ENCODE measurements at regions not wholly inside any gene's neighbourhood (a gene's known extent, or its start where the extent isn't known, plus 50 kb on each side); places are given as distances from the start of the nearest gene placed in this dataset.

DNA sequence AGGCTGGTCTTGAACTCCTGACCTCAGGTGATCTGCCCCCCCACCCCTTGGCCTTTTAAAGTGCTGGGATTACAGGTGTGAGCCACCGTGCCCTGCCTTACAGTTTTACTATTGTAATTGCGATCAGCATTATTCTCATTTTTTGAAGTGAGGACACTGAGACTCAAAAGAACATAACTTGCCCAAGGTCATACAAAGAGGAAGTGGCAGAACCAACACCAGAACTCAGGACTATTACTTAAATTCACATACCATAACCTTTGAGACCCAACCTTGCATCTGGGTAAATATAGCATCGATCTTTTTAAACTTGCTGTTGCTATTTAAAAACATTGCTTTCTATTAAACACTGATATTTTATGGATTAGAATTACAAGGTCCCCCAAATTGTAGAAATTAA, 54.2 kb downstream of the FOXI1 start:
- in situ Hi-C loops (cut with HindIII; ENCODE audit: extremely low pct_ligation_motif_present, low pct_unique_long_range_greater_than_20kb) (no loop called here), intact Hi-C loops (cut with micrococcal nuclease; ENCODE audit: unreplicated experiment) (no loop called here)
- CTCF ChIA-PET (ENCODE audit: low intra/inter-chr PET ratio, low total read pairs), result no interaction called here
- Histone ChIP-seq H3K36me3 (replicated peaks in 1 of 2; ENCODE audit: control insufficient read depth in 1 of 2, insufficient read depth in 2 of 2, low read length in 2 of 2) (no peaks in the 10 kb centered on the region), H3K79me2 (ENCODE audit: insufficient read depth, low read length) (no peaks in the 10 kb centered on the region), H3K4me3 (replicated peaks in 1 of 3; ENCODE audit: insufficient read depth in 1 of 3, low read depth in 2 of 3, low read length in 3 of 3) (no peak overlapping the region), H4K20me1 (ENCODE audit: insufficient read depth, low read length) (no peaks in the 10 kb centered on the region), H3K27ac (ENCODE audit: extremely low read length, insufficient read depth, low read length) (no peak overlapping the region), H3K9me3 (ENCODE audit: low read length) (no peaks in the 10 kb centered on the region), H3K4me2 (ENCODE audit: low read depth, low read length) (no peak overlapping the region), H3K4me1 (ENCODE audit: insufficient read depth, low read length) (no peaks in the 10 kb centered on the region), H2AFZ (ENCODE audit: low read length) (no peak overlapping the region), H3K9ac (ENCODE audit: insufficient read depth, low read depth, low read length) (no peak overlapping the region), H3K27me3 (ENCODE audit: control insufficient read depth in 1 of 2, insufficient read depth in 2 of 2, low read length in 2 of 2) (no peaks in the 10 kb centered on the region)
- ATAC-seq (no peak), FAIRE-seq (no peak), DNase-seq (ENCODE audit: low spot score) (no peak)
- BruUV-seq (replicated peaks), result no TSS peak
- WGBS (ENCODE audit: low lambda C conversion rate), result 31% methylated on average over 3 of the region's 3 CpGs
- POLR2A ChIA-PET, result no interaction called here
- TF ChIP-seq ZNF773 (CRISPR knock-in tag; IDR thresholded peaks at IDR 0.05; ENCODE audit: borderline replicate concordance), result no peak
- no peak for TF ChIP-seq HOXD1 (CRISPR knock-in tag; IDR thresholded peaks at IDR 0.05)
- no peak for TF ChIP-seq FOXC1 (CRISPR knock-in tag; IDR thresholded peaks at IDR 0.05; ENCODE audit: borderline replicate concordance)
- TF ChIP-seq, protein P1, sequence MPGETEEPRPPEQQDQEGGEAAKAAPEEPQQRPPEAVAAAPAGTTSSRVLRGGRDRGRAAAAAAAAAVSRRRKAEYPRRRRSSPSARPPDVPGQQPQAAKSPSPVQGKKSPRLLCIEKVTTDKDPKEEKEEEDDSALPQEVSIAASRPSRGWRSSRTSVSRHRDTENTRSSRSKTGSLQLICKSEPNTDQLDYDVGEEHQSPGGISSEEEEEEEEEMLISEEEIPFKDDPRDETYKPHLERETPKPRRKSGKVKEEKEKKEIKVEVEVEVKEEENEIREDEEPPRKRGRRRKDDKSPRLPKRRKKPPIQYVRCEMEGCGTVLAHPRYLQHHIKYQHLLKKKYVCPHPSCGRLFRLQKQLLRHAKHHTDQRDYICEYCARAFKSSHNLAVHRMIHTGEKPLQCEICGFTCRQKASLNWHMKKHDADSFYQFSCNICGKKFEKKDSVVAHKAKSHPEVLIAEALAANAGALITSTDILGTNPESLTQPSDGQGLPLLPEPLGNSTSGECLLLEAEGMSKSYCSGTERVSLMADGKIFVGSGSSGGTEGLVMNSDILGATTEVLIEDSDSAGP (CRISPR knock-in tag; IDR thresholded peaks at IDR 0.05; ENCODE audit: borderline replicate concordance), result no peak
- TF ChIP-seq ZEB1 (IDR thresholded peaks at IDR 0.05; ENCODE audit: insufficient replicate concordance, low read depth), result no peak
- TF ChIP-seq TCF12 (IDR thresholded peaks at IDR 0.05), result no peak
- TF ChIP-seq TCF12 (CRISPR knock-in tag; IDR thresholded peaks at IDR 0.05), result no peak
- TF ChIP-seq, protein P2, sequence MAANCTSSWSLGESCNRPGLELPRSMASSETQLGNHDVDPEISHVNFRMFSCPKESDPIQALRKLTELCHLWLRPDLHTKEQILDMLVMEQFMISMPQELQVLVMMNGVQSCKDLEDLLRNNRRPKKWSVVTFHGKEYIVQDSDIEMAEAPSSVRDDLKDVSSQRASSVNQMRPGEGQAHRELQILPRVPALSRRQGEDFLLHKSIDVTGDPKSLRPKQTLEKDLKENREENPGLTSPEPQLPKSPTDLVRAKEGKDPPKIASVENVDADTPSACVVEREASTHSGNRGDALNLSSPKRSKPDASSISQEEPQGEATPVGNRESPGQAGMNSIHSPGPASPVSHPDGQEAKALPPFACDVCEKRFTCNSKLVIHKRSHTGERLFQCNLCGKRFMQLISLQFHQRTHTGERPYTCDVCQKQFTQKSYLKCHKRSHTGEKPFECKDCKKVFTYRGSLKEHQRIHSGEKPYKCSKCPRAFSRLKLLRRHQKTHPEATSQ (CRISPR knock-in tag; IDR thresholded peaks at IDR 0.05; ENCODE audit: borderline replicate concordance), result no peak
- TF ChIP-seq, protein P3, sequence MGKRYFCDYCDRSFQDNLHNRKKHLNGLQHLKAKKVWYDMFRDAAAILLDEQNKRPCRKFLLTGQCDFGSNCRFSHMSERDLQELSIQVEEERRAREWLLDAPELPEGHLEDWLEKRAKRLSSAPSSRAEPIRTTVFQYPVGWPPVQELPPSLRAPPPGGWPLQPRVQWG (CRISPR knock-in tag; IDR thresholded peaks at IDR 0.05; ENCODE audit: borderline replicate concordance, low read depth), result no peak
- TF ChIP-seq NCOR1 (IDR thresholded peaks at IDR 0.05; ENCODE audit: borderline replicate concordance, low read length), result no peak
- TF ChIP-seq, protein P4, sequence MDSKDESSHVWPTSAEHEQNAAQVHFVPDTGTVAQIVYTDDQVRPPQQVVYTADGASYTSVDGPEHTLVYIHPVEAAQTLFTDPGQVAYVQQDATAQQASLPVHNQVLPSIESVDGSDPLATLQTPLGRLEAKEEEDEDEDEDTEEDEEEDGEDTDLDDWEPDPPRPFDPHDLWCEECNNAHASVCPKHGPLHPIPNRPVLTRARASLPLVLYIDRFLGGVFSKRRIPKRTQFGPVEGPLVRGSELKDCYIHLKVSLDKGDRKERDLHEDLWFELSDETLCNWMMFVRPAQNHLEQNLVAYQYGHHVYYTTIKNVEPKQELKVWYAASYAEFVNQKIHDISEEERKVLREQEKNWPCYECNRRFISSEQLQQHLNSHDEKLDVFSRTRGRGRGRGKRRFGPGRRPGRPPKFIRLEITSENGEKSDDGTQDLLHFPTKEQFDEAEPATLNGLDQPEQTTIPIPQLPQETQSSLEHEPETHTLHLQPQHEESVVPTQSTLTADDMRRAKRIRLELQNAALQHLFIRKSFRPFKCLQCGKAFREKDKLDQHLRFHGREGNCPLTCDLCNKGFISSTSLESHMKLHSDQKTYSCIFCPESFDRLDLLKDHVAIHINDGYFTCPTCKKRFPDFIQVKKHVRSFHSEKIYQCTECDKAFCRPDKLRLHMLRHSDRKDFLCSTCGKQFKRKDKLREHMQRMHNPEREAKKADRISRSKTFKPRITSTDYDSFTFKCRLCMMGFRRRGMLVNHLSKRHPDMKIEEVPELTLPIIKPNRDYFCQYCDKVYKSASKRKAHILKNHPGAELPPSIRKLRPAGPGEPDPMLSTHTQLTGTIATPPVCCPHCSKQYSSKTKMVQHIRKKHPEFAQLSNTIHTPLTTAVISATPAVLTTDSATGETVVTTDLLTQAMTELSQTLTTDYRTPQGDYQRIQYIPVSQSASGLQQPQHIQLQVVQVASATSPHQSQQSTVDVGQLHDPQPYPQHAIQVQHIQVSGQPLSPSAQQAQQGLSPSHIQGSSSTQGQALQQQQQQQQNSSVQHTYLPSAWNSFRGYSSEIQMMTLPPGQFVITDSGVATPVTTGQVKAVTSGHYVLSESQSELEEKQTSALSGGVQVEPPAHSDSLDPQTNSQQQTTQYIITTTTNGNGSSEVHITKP (CRISPR knock-in tag; IDR thresholded peaks at IDR 0.05; ENCODE audit: low read depth), result no peak
- TF ChIP-seq, protein P5, sequence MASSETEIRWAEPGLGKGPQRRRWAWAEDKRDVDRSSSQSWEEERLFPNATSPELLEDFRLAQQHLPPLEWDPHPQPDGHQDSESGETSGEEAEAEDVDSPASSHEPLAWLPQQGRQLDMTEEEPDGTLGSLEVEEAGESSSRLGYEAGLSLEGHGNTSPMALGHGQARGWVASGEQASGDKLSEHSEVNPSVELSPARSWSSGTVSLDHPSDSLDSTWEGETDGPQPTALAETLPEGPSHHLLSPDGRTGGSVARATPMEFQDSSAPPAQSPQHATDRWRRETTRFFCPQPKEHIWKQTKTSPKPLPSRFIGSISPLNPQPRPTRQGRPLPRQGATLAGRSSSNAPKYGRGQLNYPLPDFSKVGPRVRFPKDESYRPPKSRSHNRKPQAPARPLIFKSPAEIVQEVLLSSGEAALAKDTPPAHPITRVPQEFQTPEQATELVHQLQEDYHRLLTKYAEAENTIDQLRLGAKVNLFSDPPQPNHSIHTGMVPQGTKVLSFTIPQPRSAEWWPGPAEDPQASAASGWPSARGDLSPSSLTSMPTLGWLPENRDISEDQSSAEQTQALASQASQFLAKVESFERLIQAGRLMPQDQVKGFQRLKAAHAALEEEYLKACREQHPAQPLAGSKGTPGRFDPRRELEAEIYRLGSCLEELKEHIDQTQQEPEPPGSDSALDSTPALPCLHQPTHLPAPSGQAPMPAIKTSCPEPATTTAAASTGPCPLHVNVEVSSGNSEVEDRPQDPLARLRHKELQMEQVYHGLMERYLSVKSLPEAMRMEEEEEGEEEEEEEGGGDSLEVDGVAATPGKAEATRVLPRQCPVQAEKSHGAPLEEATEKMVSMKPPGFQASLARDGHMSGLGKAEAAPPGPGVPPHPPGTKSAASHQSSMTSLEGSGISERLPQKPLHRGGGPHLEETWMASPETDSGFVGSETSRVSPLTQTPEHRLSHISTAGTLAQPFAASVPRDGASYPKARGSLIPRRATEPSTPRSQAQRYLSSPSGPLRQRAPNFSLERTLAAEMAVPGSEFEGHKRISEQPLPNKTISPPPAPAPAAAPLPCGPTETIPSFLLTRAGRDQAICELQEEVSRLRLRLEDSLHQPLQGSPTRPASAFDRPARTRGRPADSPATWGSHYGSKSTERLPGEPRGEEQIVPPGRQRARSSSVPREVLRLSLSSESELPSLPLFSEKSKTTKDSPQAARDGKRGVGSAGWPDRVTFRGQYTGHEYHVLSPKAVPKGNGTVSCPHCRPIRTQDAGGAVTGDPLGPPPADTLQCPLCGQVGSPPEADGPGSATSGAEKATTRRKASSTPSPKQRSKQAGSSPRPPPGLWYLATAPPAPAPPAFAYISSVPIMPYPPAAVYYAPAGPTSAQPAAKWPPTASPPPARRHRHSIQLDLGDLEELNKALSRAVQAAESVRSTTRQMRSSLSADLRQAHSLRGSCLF (CRISPR knock-in tag; IDR thresholded peaks at IDR 0.05; ENCODE audit: borderline replicate concordance), result no peak
